Left lung (tissue), 4 donors: ENCODE measurements at regions not wholly inside any gene's neighbourhood (a gene's known extent, or its start where the extent isn't known, plus 50 kb on each side); places are given as distances from the start of the nearest gene placed in this dataset.

Experiments used
- ATAC-seq: fragments of 200-7000 bp; cut with Tn5 transposase; one replicate; pipeline ENCODE4 v1.9.1; 2020; ENCODE audit warnings: moderate library complexity
- DNase-seq, 4 donors: peaks; one replicate each; pipeline ENCODE4 v3.0.0-alpha.2; 2013 to 2020
- H3K27ac ChIP-seq, 2 donors: fragments of 200-600 bp; sonication (generic) in 1 of 2; one replicate each; pipeline versions ENCODE4 v1.5.0 to v1.8.0; 2020 to 2021
- H3K27me3 ChIP-seq, 2 donors: fragments of 200-600 bp; sonication (generic) in 1 of 2; one replicate each; pipeline versions ENCODE4 v1.5.0 to v1.8.0; 2020 to 2021
- H3K36me3 ChIP-seq, 2 donors: fragments of 200-600 bp; sonication (generic) in 1 of 2; one replicate each; pipeline versions ENCODE4 v1.5.0 to v1.8.0; 2020 to 2021
- H3K4me1 ChIP-seq, 2 donors: fragments of 200-600 bp; one replicate each; pipeline ENCODE4 v1.8.0; 2021
- H3K4me3 ChIP-seq, 2 donors: fragments of 200-600 bp; sonication (generic) in 1 of 2; one replicate each; pipeline versions ENCODE4 v1.5.0 to v1.8.0; 2020 to 2021; ENCODE audit warnings: mild to moderate bottlenecking in 1 of 2
- H3K9me3 ChIP-seq, 2 donors: fragments of 200-600 bp; sonication (generic) in 1 of 2; one replicate each; pipeline versions ENCODE4 v1.5.0 to v1.8.0; 2020 to 2021
- CTCF ChIP-seq, 2 donors: fragments of 200-600 bp; sonication (generic) in 1 of 2; IDR thresholded peaks; one replicate each; pipeline versions ENCODE4 v1.5.0 to v1.8.0; 2021; ENCODE audit warnings: antibody characterized with exemption in 2 of 2
- intact Hi-C, 2 donors: fragments of 100-400 bp; cut with DNase I; formaldehyde crosslinking; loops; one replicate each; pipeline versions ENCODE4 v1.11.2 to v1.14.2; 2022
- donor health status: DM: no; HTN: yes; CAD: no.
- donor health status: DM: no; HTN: no; CAD: no.

DNA sequence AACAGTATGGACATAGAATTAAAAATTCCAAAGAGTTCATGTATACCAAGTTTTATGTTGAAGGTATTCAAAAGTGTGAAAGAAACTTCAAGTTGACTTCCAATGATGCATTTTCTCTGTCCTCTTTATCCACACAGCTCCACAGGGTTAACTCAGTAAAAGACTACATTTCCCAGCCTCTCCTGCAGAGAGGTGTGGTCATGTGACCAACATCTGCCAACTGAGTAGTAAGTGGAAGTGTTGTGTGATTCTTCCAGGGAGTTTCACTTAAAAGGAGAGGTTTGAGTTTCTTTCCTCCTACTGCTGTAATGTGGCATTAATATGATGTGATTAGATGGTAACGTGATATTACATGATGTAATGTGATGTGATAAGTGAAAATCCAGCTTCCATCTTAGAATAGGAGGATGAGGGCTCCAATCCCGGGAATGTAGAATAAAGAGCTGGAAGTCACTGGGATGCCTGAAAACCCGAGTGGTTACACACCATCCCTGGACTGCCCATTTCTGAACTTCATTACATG, 280.6 kb downstream of the ARRDC4 start:
- no peak for TF ChIP-seq CTCF (IDR thresholded peaks at IDR 0.05)
- H3K36me3 ChIP-seq = no peaks in the 10 kb centered on the region

DNA sequence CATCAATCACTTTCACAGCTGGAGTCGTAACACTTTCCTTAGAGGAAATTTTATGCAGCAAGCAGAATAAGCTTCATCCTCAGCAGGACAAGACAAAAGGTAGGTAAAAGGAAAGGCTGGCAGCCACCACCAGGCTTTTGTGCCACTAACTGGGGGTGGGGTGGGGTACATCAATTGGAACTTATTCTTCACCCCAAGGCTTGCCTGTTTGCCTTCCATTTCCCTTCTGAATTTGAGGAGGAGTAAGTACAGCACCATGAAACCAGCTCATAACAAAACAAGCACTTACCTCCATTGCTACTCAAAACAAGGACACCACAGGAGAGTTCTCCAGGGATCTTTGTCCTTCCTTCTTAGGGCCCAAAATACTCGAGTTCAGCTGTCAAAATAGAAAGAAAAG, 296.8 kb downstream of the ARRDC4 start:
- no peaks in the 10 kb centered on the region for H3K4me1 ChIP-seq
- H3K27me3 ChIP-seq = peaks cover 0 to 10% of the 10 kb centered on the region in 2 donors
- TF ChIP-seq CTCF (IDR thresholded peaks at IDR 0.05) = no peak
- ATAC-seq (no peak), DNase-seq (no peak)
- intact Hi-C loops = no loop called here
- H3K9me3 ChIP-seq = peaks cover 0 to 27% of the 10 kb centered on the region in 2 donors
- H3K27ac ChIP-seq = no peak overlapping the region
- no peak overlapping the region for H3K4me3 ChIP-seq
- no peaks in the 10 kb centered on the region for H3K36me3 ChIP-seq

More for the DNA sequence above, 280.6 kb downstream of the ARRDC4 start:
- H3K27ac ChIP-seq = no peak overlapping the region
- H3K4me1 ChIP-seq = no peaks in the 10 kb centered on the region
- no peaks in the 10 kb centered on the region for H3K9me3 ChIP-seq
- no peak overlapping the region for H3K4me3 ChIP-seq
- ATAC-seq (no peak), DNase-seq (no peak)
- intact Hi-C loops = no loop called here
- no peaks in the 10 kb centered on the region for H3K27me3 ChIP-seq

DNA sequence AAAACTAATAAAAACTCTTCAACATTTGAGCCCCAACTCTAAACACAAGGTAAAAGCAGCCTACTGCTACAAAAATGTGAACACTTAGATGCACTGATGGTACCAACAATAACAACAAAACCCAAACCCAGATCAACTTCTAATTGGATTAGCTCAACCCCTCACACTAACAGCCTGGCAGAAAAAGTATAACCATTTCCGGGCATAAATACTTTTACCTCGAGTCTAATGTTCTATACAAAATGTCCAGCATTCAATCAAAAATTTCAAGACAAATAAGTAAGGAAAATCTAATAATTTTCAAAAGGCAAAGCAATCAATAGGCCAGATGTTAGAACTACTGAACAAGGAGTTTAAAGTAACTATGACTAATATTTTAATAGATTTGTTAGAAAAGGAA, 303.3 kb downstream of the ARRDC4 start:
- H3K36me3 ChIP-seq = no peaks in the 10 kb centered on the region
- ATAC-seq = no peak

GRCh38 chr15:98266295-98266694, 305.8 kb downstream of the ARRDC4 start:
- Histone ChIP-seq H3K27me3 (no peaks in the 10 kb centered on the region), H3K4me3 (no peak overlapping the region), H3K9me3 (peaks cover 0 to 51% of the 10 kb centered on the region in 2 donors), H3K4me1 (no peaks in the 10 kb centered on the region), H3K36me3 (no peaks in the 10 kb centered on the region), H3K27ac (no peak overlapping the region)
- intact Hi-C loops = no loop called here
- ATAC-seq = no peak
- DNase-seq = no peak
- no peak for TF ChIP-seq CTCF (IDR thresholded peaks at IDR 0.05)

More for the DNA sequence above, 303.3 kb downstream of the ARRDC4 start:
- DNase-seq = no peak
- H3K27ac ChIP-seq = no peak overlapping the region
- no peak for TF ChIP-seq CTCF (IDR thresholded peaks at IDR 0.05)
- H3K4me1 ChIP-seq = no peaks in the 10 kb centered on the region
- H3K9me3 ChIP-seq = peaks cover 0 to 55% of the 10 kb centered on the region in 2 donors
- intact Hi-C loops = no loop called here
- no peaks in the 10 kb centered on the region for H3K27me3 ChIP-seq
- H3K4me3 ChIP-seq = no peak overlapping the region

DNA sequence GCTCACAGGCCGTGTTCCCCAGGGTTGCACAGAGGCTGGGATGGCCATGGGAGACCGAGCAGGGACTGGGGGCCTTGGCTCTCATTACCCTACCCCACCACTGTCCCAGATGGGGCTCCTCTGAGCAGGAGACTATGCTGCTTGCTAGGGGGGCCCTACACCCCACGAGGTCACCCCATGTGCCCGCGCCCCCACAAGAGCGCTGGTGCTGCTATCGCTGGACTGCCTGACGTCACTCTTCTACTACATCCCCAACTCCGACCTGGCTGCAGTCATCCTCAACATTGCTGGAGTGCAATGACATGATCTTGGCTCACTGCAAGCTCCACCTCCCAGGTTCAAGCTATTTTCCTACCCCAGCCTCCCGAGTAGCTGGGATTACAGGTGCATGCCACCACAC, 307.7 kb downstream of the ARRDC4 start:
- no peak for TF ChIP-seq CTCF (IDR thresholded peaks at IDR 0.05)
- DNase-seq (no peak), ATAC-seq (no peak)
- H3K4me1 ChIP-seq = no peaks in the 10 kb centered on the region
- H3K36me3 ChIP-seq = no peaks in the 10 kb centered on the region
- no peaks in the 10 kb centered on the region for H3K27me3 ChIP-seq
- H3K4me3 ChIP-seq = no peak overlapping the region
- H3K9me3 ChIP-seq = peaks cover 0 to 46% of the 10 kb centered on the region in 2 donors
- H3K27ac ChIP-seq = no peak overlapping the region
- intact Hi-C loops = no loop called here
